ENCODE measurements at regions not wholly inside any gene's neighbourhood (a gene's known extent, or its start where the extent isn't known, plus 50 kb on each side); places are given as distances from the start of the nearest gene placed in this dataset.
A peak's percentile ranks its signal among the peaks of the same experiment; 100 is the strongest.

GRCh38 chr14:101628471-101628966, 67.2 kb downstream of the DIO3 start (continued):
- TF ChIP-seq ZBTB5 (IDR thresholded peaks at IDR 0.05) (no peak), ZFX (CRISPR knock-in tag; IDR thresholded peaks at IDR 0.05) (peak; percentile 55), PPARD (CRISPR knock-in tag; IDR thresholded peaks at IDR 0.05) (no peak), ZNF589 (CRISPR knock-in tag; IDR thresholded peaks at IDR 0.05; ENCODE audit: low read depth) (no peak), KLF13 (tag; IDR thresholded peaks at IDR 0.05; ENCODE audit: borderline replicate concordance, low read depth) (0 out of 2 replicates have a peak, but pooled peaks have one; percentile 25), ZFP91 (CRISPR knock-in tag; IDR thresholded peaks at IDR 0.05) (peak; percentile 91), NR2F6 (CRISPR knock-in tag; IDR thresholded peaks at IDR 0.05) (no peak), CCNT2 (IDR thresholded peaks at IDR 0.05; ENCODE audit: borderline replicate concordance, extremely low read depth, insufficient read length, low read depth, low read length) (peak; percentile 73), CEBPZ (IDR thresholded peaks at IDR 0.05; ENCODE audit: borderline replicate concordance, low read depth, low read length) (no peak), HMG20B (CRISPR knock-in tag; IDR thresholded peaks at IDR 0.05) (no peak), ZNF253 (CRISPR knock-in tag; conservative IDR thresholded peaks at IDR 0.05) (no peak), ZNF184 (CRISPR knock-in tag; IDR thresholded peaks at IDR 0.05) (no peak), EP300 (IDR thresholded peaks at IDR 0.05; ENCODE audit: low read length) (peak; percentile 46), ERF (CRISPR knock-in tag; IDR thresholded peaks at IDR 0.05) (no peak), RNF2 (IDR thresholded peaks at IDR 0.05) (0 out of 2 replicates have a peak, but pooled peaks have one; percentile 36), KLF1 (tag; IDR thresholded peaks at IDR 0.05) (no peak), BCLAF1 (IDR thresholded peaks at IDR 0.05; ENCODE audit: borderline replicate concordance in 1 of 2, control insufficient read depth in 1 of 2, low read depth in 2 of 2, low read length in 1 of 2) (no peak)

Data from K562 (cell line).